Right lobe of liver (tissue), 6 donors: ENCODE measurements at regions not wholly inside any gene's neighbourhood (a gene's known extent, or its start where the extent isn't known, plus 50 kb on each side); places are given as distances from the start of the nearest gene placed in this dataset.

Experiments used
- ATAC-seq, 4 donors: fragments of 200-7000 bp; cut with Tn5 transposase; one replicate each; pipeline ENCODE4 v1.9.1; 2020; ENCODE audit warnings: mild to moderate bottlenecking in 4 of 4, moderate library complexity in 4 of 4
- DNase-seq, 3 donors: peaks; one replicate each; pipeline ENCODE4 v3.0.0-alpha.2; 2020
- H3K27ac ChIP-seq, 3 donors: fragments of 200-600 bp; one replicate each; pipeline ENCODE4 v1.8.0; 2022
- H3K27me3 ChIP-seq, 2 donors: fragments of 200-600 bp; one replicate each; pipeline ENCODE4 v1.8.0; 2022
- H3K36me3 ChIP-seq, 4 donors: fragments of 200-600 bp; sonication (generic) in 1 of 4; one replicate each; pipeline versions ENCODE4 v1.5.1 to v1.8.0; 2017 to 2022; ENCODE audit warnings: control low read depth in 1 of 4
- H3K4me1 ChIP-seq, 4 donors: fragments of 200-600 bp; sonication (generic) in 1 of 4; one replicate each; pipeline versions ENCODE4 v1.5.1 to v1.8.0; 2017 to 2022; ENCODE audit warnings: control low read depth in 1 of 4
- H3K4me3 ChIP-seq, 3 donors: fragments of 200-600 bp; one replicate each; pipeline ENCODE4 v1.8.0; 2022
- H3K9me3 ChIP-seq, 4 donors: fragments of 200-600 bp; sonication (generic) in 1 of 4; one replicate each; pipeline versions ENCODE4 v1.5.1 to v1.8.0; 2017 to 2022; ENCODE audit warnings: control low read depth in 1 of 4
- CTCF ChIP-seq, 4 donors: fragments of 200-600 bp in 3 of 4; fragments of 450-650 bp in 1 of 4; IDR thresholded peaks; one replicate each; pipeline versions ENCODE4 v1.5.1 to v1.8.0; 2016 to 2022; ENCODE audit warnings: antibody characterized with exemption in 4 of 4, mild to moderate bottlenecking in 2 of 4
- POLR2A ChIP-seq: fragments of 450-650 bp; IDR thresholded peaks from one replicate; pipeline ENCODE4 v1.6.1; 2017; ENCODE audit warnings: antibody characterized with exemption, mild to moderate bottlenecking
- WGBS: methylation state at CpG from one replicate; pipeline ENCODE4 v1.1.6; 2018; ENCODE audit warnings: low coverage, low lambda C conversion rate; ENCODE audit not compliant: insufficient coverage; ENCODE audit errors: missing lambda C conversion rate; 5-methylcytosine and 5-hydroxymethylcytosine counted together
- intact Hi-C, 2 donors: fragments of 100-400 bp; cut with DNase I; formaldehyde crosslinking; loops; one replicate each; pipeline versions ENCODE4 v1.11.2 to v1.14.1; 2022
- donor health status: DM: no; HTN: yes; CAD: no.
- donor health status: DM: no; HTN: no; CAD: no.
- donor health status: DM: no; HTN: no; CAD: no.
- donor health status: DM: no; HTN: yes; CAD: no.
- donor health status: DM: no; HTN: yes; CAD: no.

DNA sequence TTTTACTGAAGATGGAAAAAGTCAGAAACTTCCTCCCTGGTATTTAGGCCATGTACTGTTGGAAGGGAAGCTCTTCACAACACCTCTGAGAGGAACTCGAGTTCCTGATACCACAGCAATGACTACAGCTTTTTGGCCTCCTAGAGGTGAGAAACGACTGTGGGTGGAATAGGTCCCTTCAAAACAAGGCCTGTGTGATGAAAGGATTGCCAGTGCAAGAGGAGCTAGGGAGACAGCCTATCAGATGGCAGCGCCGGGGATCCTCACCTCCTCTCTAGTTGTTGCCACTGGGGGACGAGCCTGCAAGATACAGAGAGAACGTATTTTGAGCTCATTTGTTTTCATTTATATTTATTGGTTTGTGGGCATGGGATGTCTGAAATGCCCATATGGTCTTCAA, 187.8 kb upstream of the KCND3 start:
- no peak for ATAC-seq
- H3K9me3 ChIP-seq = no peaks in the 10 kb centered on the region
- WGBS = 41% methylated on average over 6 of the region's 6 CpGs
- no peak overlapping the region for H3K27ac ChIP-seq
- no peaks in the 10 kb centered on the region for H3K36me3 ChIP-seq
- H3K27me3 ChIP-seq = no peaks in the 10 kb centered on the region
- no peaks in the 10 kb centered on the region for H3K4me1 ChIP-seq
- TF ChIP-seq POLR2A = no peak
- TF ChIP-seq CTCF (IDR thresholded peaks at IDR 0.05) = no peak
- intact Hi-C loops = no loop called here
- no peak overlapping the region for H3K4me3 ChIP-seq
- DNase-seq = no peak

DNA sequence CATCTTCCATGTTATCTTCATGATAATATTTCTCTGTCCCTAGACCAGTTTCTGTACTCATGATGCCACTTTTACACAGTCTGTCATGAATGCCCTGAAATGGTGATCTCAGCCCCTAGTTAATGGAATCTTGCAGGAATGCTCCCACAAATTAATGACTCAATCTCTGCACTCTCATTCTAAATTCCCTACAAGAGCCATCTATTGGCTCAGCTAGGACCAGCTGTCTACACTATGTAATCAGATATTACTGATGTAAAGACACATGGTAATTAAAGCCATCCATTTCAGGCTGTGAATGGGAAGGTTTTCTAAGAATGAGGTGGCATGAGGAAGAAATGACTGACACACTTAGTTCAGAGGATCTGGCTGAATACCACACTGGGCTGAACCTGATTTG, 199.1 kb upstream of the KCND3 start:
- no peak for TF ChIP-seq CTCF (IDR thresholded peaks at IDR 0.05)
- TF ChIP-seq POLR2A = no peak
- intact Hi-C loops = no loop called here
- Histone ChIP-seq H3K36me3 (no peaks in the 10 kb centered on the region), H3K27ac (no peak overlapping the region), H3K9me3 (no peaks in the 10 kb centered on the region), H3K4me1 (no peaks in the 10 kb centered on the region), H3K4me3 (no peak overlapping the region), H3K27me3 (no peaks in the 10 kb centered on the region)
- ATAC-seq (no peak), DNase-seq (no peak)

DNA sequence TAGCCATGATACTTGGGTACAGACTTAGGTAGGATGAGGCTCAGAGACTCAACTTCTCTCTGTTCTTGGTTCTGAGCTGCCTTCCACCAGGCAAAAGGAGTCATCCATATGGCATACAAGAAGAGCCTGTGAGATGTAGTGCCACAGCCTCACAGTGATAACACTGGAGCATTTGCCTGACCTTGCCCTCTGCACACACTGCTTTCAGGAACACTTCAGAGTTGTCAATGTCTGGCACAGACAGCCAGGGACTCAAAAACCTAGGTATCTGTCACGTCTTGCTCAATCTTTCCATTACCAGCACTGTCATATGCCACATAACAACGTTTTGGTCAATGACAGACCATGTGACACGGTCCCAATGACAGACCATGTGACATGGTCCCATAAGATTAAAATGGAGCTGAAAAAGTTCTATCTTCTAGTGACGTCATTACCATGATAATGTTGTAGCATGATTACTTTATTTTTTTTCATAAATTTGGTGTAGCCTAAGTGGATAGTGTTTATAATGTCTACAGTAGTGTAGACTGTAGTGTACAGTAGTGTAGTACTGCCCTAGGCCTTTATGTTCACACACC, 199.9 kb upstream of the CTTNBP2NL start:
- DNase-seq = no peak
- H3K36me3 ChIP-seq = no peaks in the 10 kb centered on the region
- no peak overlapping the region for H3K4me3 ChIP-seq
- ATAC-seq = no peak
- TF ChIP-seq POLR2A (no peak), CTCF (IDR thresholded peaks at IDR 0.05) (no peak)
- no peaks in the 10 kb centered on the region for H3K27me3 ChIP-seq
- H3K4me1 ChIP-seq = no peaks in the 10 kb centered on the region
- intact Hi-C loops = no loop called here
- WGBS = 25% methylated on average over 4 of the region's 4 CpGs
- H3K27ac ChIP-seq = no peak overlapping the region
- H3K9me3 ChIP-seq = no peaks in the 10 kb centered on the region

DNA sequence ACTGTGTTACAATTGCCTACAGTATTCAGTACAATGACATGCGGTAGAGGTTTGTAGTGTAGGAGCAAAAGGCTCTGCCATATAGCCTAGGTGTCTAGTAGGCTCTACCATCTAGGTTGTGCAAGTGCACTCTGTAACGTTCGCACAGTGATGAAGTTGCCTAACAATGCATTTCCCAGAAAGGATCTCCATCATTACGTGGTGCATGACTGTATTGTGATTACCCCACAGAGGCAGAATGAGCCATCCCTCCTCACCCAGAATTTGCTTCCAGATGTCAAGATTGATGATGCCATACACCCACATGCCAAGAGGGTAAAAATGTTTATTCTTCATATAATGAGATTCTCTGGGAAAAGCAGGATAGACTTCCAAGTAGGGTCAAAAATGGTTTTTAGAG, 199.3 kb upstream of the CTTNBP2NL start:
- no peak for TF ChIP-seq POLR2A
- no peak for TF ChIP-seq CTCF (IDR thresholded peaks at IDR 0.05)
- intact Hi-C loops = no loop called here
- no peak for ATAC-seq
- 65% methylated on average over 4 of the region's 4 CpGs for WGBS
- no peak for DNase-seq
- H3K27me3 ChIP-seq = no peaks in the 10 kb centered on the region
- no peak overlapping the region for H3K27ac ChIP-seq
- H3K4me3 ChIP-seq = no peak overlapping the region
- H3K4me1 ChIP-seq = no peaks in the 10 kb centered on the region
- H3K9me3 ChIP-seq = no peaks in the 10 kb centered on the region
- H3K36me3 ChIP-seq = no peaks in the 10 kb centered on the region

DNA sequence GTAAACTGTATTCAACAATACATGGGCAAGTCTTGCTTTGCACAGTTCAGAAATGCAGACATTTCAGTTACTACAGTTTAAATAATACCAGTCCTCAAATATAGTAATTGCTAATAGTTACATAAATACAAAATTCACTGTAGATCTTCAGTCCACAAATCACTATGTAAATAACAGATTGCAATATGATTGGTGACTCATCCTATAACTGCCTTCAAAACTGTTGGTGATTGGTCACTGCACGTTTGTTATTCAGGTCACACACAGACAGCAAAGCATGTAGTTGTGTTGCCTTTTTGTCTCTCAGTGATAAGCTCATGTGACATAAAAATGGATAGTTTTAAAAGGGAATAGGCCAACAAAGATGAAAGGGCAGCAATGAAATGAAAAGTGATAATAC, 186.5 kb upstream of the CTTNBP2NL start:
- TF ChIP-seq POLR2A = no peak
- TF ChIP-seq CTCF (IDR thresholded peaks at IDR 0.05) = no peak
- Histone ChIP-seq H3K9me3 (no peaks in the 10 kb centered on the region), H3K36me3 (no peaks in the 10 kb centered on the region), H3K4me1 (no peaks in the 10 kb centered on the region), H3K4me3 (no peak overlapping the region), H3K27me3 (no peaks in the 10 kb centered on the region), H3K27ac (no peak overlapping the region)
- 33% methylated on average over 1 of the region's 1 CpG for WGBS
- intact Hi-C loops = no loop called here
- ATAC-seq = no peak
- no peak for DNase-seq
